ENCODE measurements at regions not wholly inside any gene's neighbourhood (a gene's known extent, or its start where the extent isn't known, plus 50 kb on each side); places are given as distances from the start of the nearest gene placed in this dataset.

GRCh38 chr11:33957304-33957917 is 65.5 kb upstream of the LMO2 start:
- no peak overlapping the region for H3K9ac ChIP-seq (ENCODE audit: insufficient read depth, low read length, poor library complexity, severe bottlenecking)
- TF ChIP-seq CTCF (IDR thresholded peaks at IDR 0.05): no peak
- no peak overlapping the region for H3K4me2 ChIP-seq (replicated peaks; ENCODE audit: extremely low read depth, low read length, poor library complexity, severe bottlenecking)
- 95% methylated on average over 4 of the region's 6 CpGs for WGBS (ENCODE audit: insufficient coverage)
- H3K27me3 ChIP-seq (ENCODE audit: control insufficient read depth in 2 of 2, insufficient read depth in 2 of 2, low read length in 2 of 2): no peaks in the 10 kb centered on the region
- no peaks in the 10 kb centered on the region for H3K36me3 ChIP-seq (replicated peaks in 1 of 2; ENCODE audit: control insufficient read depth in 1 of 2, insufficient read depth in 2 of 2, low read length in 2 of 2)
- no peak overlapping the region for H2AFZ ChIP-seq (ENCODE audit: insufficient read depth, low read depth, low read length, poor library complexity, severe bottlenecking)
- H3K36me3 Mint-ChIP-seq: no peaks in the 10 kb centered on the region
- H3K79me2 ChIP-seq (ENCODE audit: insufficient read depth, low read length): no peaks in the 10 kb centered on the region
- H3K27ac ChIP-seq (ENCODE audit: low read depth in 1 of 2, low read length in 2 of 2): no peak overlapping the region
- H3K27ac Mint-ChIP-seq: peak overlapping the region in 1 of 7 donors; percentile 16
- H4K20me1 ChIP-seq (ENCODE audit: insufficient read depth, low read length): no peaks in the 10 kb centered on the region
- H3K4me3 ChIP-seq (replicated peaks in 1 of 3; ENCODE audit: low read depth in 2 of 3, low read length in 3 of 3): no peak overlapping the region
- H3K9me3 ChIP-seq (replicated peaks in 1 of 2; ENCODE audit: control insufficient read depth in 1 of 2, insufficient read depth in 1 of 2, low read length in 2 of 2): no peaks in the 10 kb centered on the region
- no peak overlapping the region for H3K4me3 Mint-ChIP-seq
- peaks cover 0 to 3% (median 0%) of the 10 kb centered on the region in 7 donors for H3K9me3 Mint-ChIP-seq
- peaks cover 0 to 2% (median 0%) of the 10 kb centered on the region in 3 donors for H3K27me3 Mint-ChIP-seq (ENCODE audit: low read depth in 3 of 3)
- H3K4me1 ChIP-seq (ENCODE audit: control insufficient read depth in 1 of 2, insufficient read depth in 2 of 2, low read length in 2 of 2): peaks cover 20 to 24% of the 10 kb centered on the region in 2 donors
- DNase-seq: no peak
- peaks cover 41% of the 10 kb centered on the region for H3K4me1 Mint-ChIP-seq
- intact Hi-C loops (cut with micrococcal nuclease): no loop called here

- no peaks in the 10 kb centered on the region for H3K9me3 ChIP-seq (replicated peaks in 1 of 2; ENCODE audit: control insufficient read depth in 1 of 2, insufficient read depth in 1 of 2, low read length in 2 of 2)
- Mint-ChIP-seq H3K27ac (peak overlapping the region in 1 of 7 donors; percentile 33), H3K4me3 (no peak overlapping the region), H3K27me3 (ENCODE audit: low read depth in 3 of 3) (peaks cover 0 to 2% (median 0%) of the 10 kb centered on the region in 3 donors), H3K9me3 (peaks cover 0 to 3% (median 0%) of the 10 kb centered on the region in 7 donors), H3K4me1 (peaks cover 41% of the 10 kb centered on the region), H3K36me3 (no peaks in the 10 kb centered on the region)
- no peak for TF ChIP-seq CTCF (IDR thresholded peaks at IDR 0.05)
- no peak overlapping the region for H3K4me3 ChIP-seq (replicated peaks in 1 of 3; ENCODE audit: low read depth in 2 of 3, low read length in 3 of 3)
- no peak overlapping the region for H3K4me2 ChIP-seq (replicated peaks; ENCODE audit: extremely low read depth, low read length, poor library complexity, severe bottlenecking)
- H3K4me1 ChIP-seq (ENCODE audit: control insufficient read depth in 1 of 2, insufficient read depth in 2 of 2, low read length in 2 of 2): peaks cover 20 to 24% of the 10 kb centered on the region in 2 donors
- no peak for DNase-seq
- H4K20me1 ChIP-seq (ENCODE audit: insufficient read depth, low read length): no peaks in the 10 kb centered on the region
- H3K27ac ChIP-seq (ENCODE audit: low read depth in 1 of 2, low read length in 2 of 2): no peak overlapping the region
- no peaks in the 10 kb centered on the region for H3K36me3 ChIP-seq (replicated peaks in 1 of 2; ENCODE audit: control insufficient read depth in 1 of 2, insufficient read depth in 2 of 2, low read length in 2 of 2)
- intact Hi-C loops (cut with micrococcal nuclease): no loop called here
- WGBS (ENCODE audit: insufficient coverage): 100% methylated on average over 1 of the region's 3 CpGs
- no peak overlapping the region for H3K9ac ChIP-seq (ENCODE audit: insufficient read depth, low read length, poor library complexity, severe bottlenecking)
- H3K27me3 ChIP-seq (ENCODE audit: control insufficient read depth in 2 of 2, insufficient read depth in 2 of 2, low read length in 2 of 2): no peaks in the 10 kb centered on the region
- no peaks in the 10 kb centered on the region for H3K79me2 ChIP-seq (ENCODE audit: insufficient read depth, low read length)
- no peak overlapping the region for H2AFZ ChIP-seq (ENCODE audit: insufficient read depth, low read depth, low read length, poor library complexity, severe bottlenecking)
Measured at GRCh38 chr11:33956611-33957010, 64.7 kb upstream of the LMO2 start.
